Sigmoid colon (tissue), 4 donors: ENCODE measurements at regions not wholly inside any gene's neighbourhood (a gene's known extent, or its start where the extent isn't known, plus 50 kb on each side); places are given as distances from the start of the nearest gene placed in this dataset.

Experiments used
- CTCF ChIP-seq, 4 experiments: fragments of 450-650 bp in 3 of 4; fragments of 200-600 bp in 1 of 4; IDR thresholded peaks; one replicate each; pipeline ENCODE4 v1.5.1; 2016 to 2019; ENCODE audit warnings: antibody characterized with exemption in 4 of 4, mild to moderate bottlenecking in 3 of 4, moderate library complexity in 2 of 4
- EP300 ChIP-seq, 4 donors: sonication (generic); formaldehyde crosslinking; IDR thresholded peaks; one replicate each; pipeline ENCODE4 v1.6.1; 2017; ENCODE audit warnings: antibody characterized with exemption in 4 of 4
- POLR2A ChIP-seq, 2 donors: fragments of 450-650 bp; IDR thresholded peaks; one replicate each; pipeline ENCODE4 v1.6.1; 2016; ENCODE audit warnings: antibody characterized with exemption in 2 of 2, mild to moderate bottlenecking in 2 of 2, moderate library complexity in 2 of 2
- POLR2AphosphoS5 ChIP-seq, 4 donors: sonication (generic); formaldehyde crosslinking; IDR thresholded peaks; one replicate each; pipeline ENCODE4 v1.6.1; 2017; ENCODE audit warnings: antibody characterized with exemption in 4 of 4

DNA sequence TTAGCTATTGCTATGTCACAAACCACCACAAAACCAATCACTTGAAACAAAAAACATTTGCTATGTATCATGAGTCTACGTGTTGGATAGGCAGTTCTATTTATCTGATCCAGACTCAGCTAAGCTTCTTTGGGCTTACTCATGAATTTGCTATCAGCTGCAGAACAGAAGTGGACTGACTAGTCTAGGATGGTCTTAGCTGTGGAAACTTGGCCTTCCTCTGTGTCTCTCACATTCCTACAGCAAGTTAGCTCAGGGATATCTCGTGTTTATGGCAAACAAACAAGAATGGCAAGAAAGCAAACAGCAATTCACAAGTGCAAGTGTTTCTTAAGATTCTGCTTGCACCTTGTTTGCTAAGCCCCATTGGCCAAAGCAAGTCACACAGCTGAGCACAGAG, 288.0 kb upstream of the TNP1 start:
- TF ChIP-seq POLR2A (IDR thresholded peaks at IDR 0.05) (no peak), CTCF (IDR thresholded peaks at IDR 0.05) (no peak), POLR2AphosphoS5 (IDR thresholded peaks at IDR 0.05) (no peak), EP300 (IDR thresholded peaks at IDR 0.05) (no peak)
